H1 (cell line): ENCODE measurements at regions not wholly inside any gene's neighbourhood (a gene's known extent, or its start where the extent isn't known, plus 50 kb on each side); places are given as distances from the start of the nearest gene placed in this dataset.

Experiments
- CTCF ChIA-PET: fragments of 300-600 bp; sonication (Branson Sonifier 250); formaldehyde crosslinking; loops from one replicate; lab custom pipeline; 2021; ENCODE audit not compliant: partially characterized antibody; lab: Charles Lee
- POLR2A ChIA-PET: fragments of 300-600 bp; sonication (Branson Sonifier 250); formaldehyde crosslinking; loops from one replicate; lab custom pipeline; 2021; ENCODE audit warnings: inconsistent platforms; ENCODE audit not compliant: partially characterized antibody; lab: Charles Lee
- DNase-seq, 2 experiments: peaks; one replicate each; pipeline versions ENCODE4 v3.0.0 to v3.0.0-alpha.2; 2010 to 2022; ENCODE audit warnings: low spot score in 2 of 2, low read depth in 1 of 2, mixed read lengths in 1 of 2
- FAIRE-seq: peaks from 2 replicates; lab custom pipeline; 2011; peaks lifted over from hg19 to GRCh38; lab: Jason Lieb, UNC
- H2AFZ ChIP-seq: 2 replicates; pipeline ENCODE4 v1.8.1; 2012; ENCODE audit warnings: low read length, inconsistent platforms
- H2AK5ac ChIP-seq: 2 replicates; pipeline ENCODE4 v1.6.1; 2013; ENCODE audit warnings: low read depth, low read length
- H2BK120ac ChIP-seq: replicated peaks from 2 replicates; pipeline ENCODE3; 2013; ENCODE audit warnings: low read depth, low read length, inconsistent platforms
- H2BK12ac ChIP-seq: 2 replicates; pipeline ENCODE4 v1.6.1; 2013; ENCODE audit warnings: low read depth, low read length
- H2BK15ac ChIP-seq: 2 replicates; pipeline ENCODE4 v1.6.1; 2013; ENCODE audit warnings: low read length
- H2BK20ac ChIP-seq: 2 replicates; pipeline ENCODE4 v1.6.1; 2013; ENCODE audit warnings: low read length
- H2BK5ac ChIP-seq: 2 replicates; pipeline ENCODE4 v1.6.1; 2013; ENCODE audit warnings: low read depth, low read length
- H3K14ac ChIP-seq: 2 replicates; pipeline ENCODE4 v1.6.1; 2013; ENCODE audit warnings: inconsistent platforms; ENCODE audit not compliant: insufficient read length
- H3K18ac ChIP-seq: 2 replicates; pipeline ENCODE4 v1.6.1; 2013; ENCODE audit warnings: low read length; ENCODE audit errors: extremely low read depth
- H3K23ac ChIP-seq: 2 replicates; pipeline ENCODE4 v1.6.1; 2013; ENCODE audit warnings: inconsistent platforms; ENCODE audit not compliant: insufficient read length
- H3K23me2 ChIP-seq: 2 replicates; pipeline ENCODE4 v1.6.1; 2013; ENCODE audit warnings: low read depth, low read length
- H3K27ac ChIP-seq: 2 replicates; pipeline ENCODE4 v1.6.1; 2011; ENCODE audit warnings: low read depth, low read length, inconsistent platforms
- H3K27me3 ChIP-seq, 4 experiments: replicated peaks in 1 of 4; 1 replicate in 1 of 4; 2 replicates in 3 of 4; pipeline versions ENCODE4 v1.6.1 to v1.8.1; 2011 to 2013; ENCODE audit warnings: low read length in 3 of 4, mild to moderate bottlenecking in 3 of 4, inconsistent platforms in 2 of 4, mixed read lengths in 2 of 4, moderate library complexity in 1 of 4; ENCODE audit not compliant: control insufficient read depth in 3 of 4, insufficient read depth in 3 of 4; ENCODE audit errors: extremely low read depth in 1 of 4
- H3K36me3 ChIP-seq, 4 experiments: 2 replicates each; pipeline versions ENCODE4 v1.6.1 to v1.8.1; 2011 to 2013; ENCODE audit warnings: mild to moderate bottlenecking in 4 of 4, low read length in 3 of 4, moderate library complexity in 2 of 4, control low read depth in 1 of 4, inconsistent platforms in 1 of 4; ENCODE audit not compliant: insufficient read depth in 4 of 4, control insufficient read depth in 2 of 4
- H3K4ac ChIP-seq: replicated peaks from 2 replicates; pipeline ENCODE3; 2013; ENCODE audit warnings: low read length, low read depth, mixed read lengths, inconsistent platforms; ENCODE audit not compliant: insufficient read length
- H3K4me1 ChIP-seq, 4 experiments: replicated peaks in 1 of 4; 1 replicate in 1 of 4; 2 replicates in 3 of 4; pipeline versions ENCODE4 v1.6.1 to v1.8.1; 2011 to 2013; ENCODE audit warnings: low read length in 3 of 4, inconsistent platforms in 2 of 4, mixed read lengths in 1 of 4; ENCODE audit not compliant: insufficient read depth in 4 of 4, control insufficient read depth in 3 of 4
- H3K4me2 ChIP-seq, 2 experiments: 2 replicates each; pipeline versions ENCODE4 v1.6.1 to v1.8.1; 2011 to 2013; ENCODE audit warnings: low read depth in 2 of 2, low read length in 2 of 2, control low read depth in 1 of 2, inconsistent platforms in 1 of 2, mild to moderate bottlenecking in 1 of 2; ENCODE audit not compliant: insufficient read depth in 1 of 2
- H3K4me3 ChIP-seq, 4 experiments: fragments of 200-600, 300-600 bp in 1 of 4; sonication (generic), shearing (Covaris generic), sonication (Bioruptor Twin) in 1 of 4; 2 replicates each; pipeline versions ENCODE4 v1.5.1 to v1.8.1; 2011 to 2016; ENCODE audit warnings: low read length in 4 of 4, low read depth in 3 of 4, control low read depth in 2 of 4, inconsistent platforms in 2 of 4, mild to moderate bottlenecking in 2 of 4, mixed read lengths in 1 of 4, moderate library complexity in 1 of 4; ENCODE audit not compliant: insufficient read depth in 2 of 4; ENCODE audit errors: extremely low read depth in 1 of 4
- H3K56ac ChIP-seq: replicated peaks from 2 replicates; pipeline ENCODE3; 2013; ENCODE audit warnings: low read depth, mild to moderate bottlenecking, mixed read lengths, low read length, inconsistent platforms; ENCODE audit not compliant: insufficient read length
- H3K79me1 ChIP-seq: 2 replicates; pipeline ENCODE4 v1.6.1; 2013; ENCODE audit warnings: low read depth, low read length, control low read depth
- H3K79me2 ChIP-seq, 2 experiments: 2 replicates each; pipeline versions ENCODE4 v1.6.1 to v1.8.1; 2012 to 2013; ENCODE audit warnings: low read length in 2 of 2, mild to moderate bottlenecking in 2 of 2, inconsistent platforms in 1 of 2; ENCODE audit not compliant: insufficient read depth in 2 of 2, control insufficient read depth in 1 of 2
- H3K9ac ChIP-seq, 4 experiments: replicated peaks in 1 of 4; 1 replicate in 1 of 4; 2 replicates in 3 of 4; pipeline versions ENCODE4 v1.6.1 to v1.8.1; 2011 to 2013; ENCODE audit warnings: low read depth in 3 of 4, low read length in 3 of 4, control low read depth in 2 of 4, mild to moderate bottlenecking in 2 of 4, moderate library complexity in 2 of 4, inconsistent platforms in 1 of 4; ENCODE audit errors: extremely low read depth in 1 of 4
- H3K9me3 ChIP-seq, 2 experiments: 2 replicates each; pipeline versions ENCODE4 v1.6.1 to v1.8.1; 2012 to 2013; ENCODE audit warnings: mild to moderate bottlenecking in 2 of 2, moderate library complexity in 2 of 2, control low read depth in 1 of 2, inconsistent platforms in 1 of 2, low read depth in 1 of 2, low read length in 1 of 2, mixed read lengths in 1 of 2; ENCODE audit not compliant: insufficient read depth in 2 of 2
- H4K20me1 ChIP-seq, 2 experiments: replicated peaks in 1 of 2; 2 replicates each; pipeline versions ENCODE3 to v1.8.1; 2011 to 2013; ENCODE audit warnings: inconsistent platforms in 2 of 2, low read length in 2 of 2, mild to moderate bottlenecking in 1 of 2; ENCODE audit not compliant: insufficient read depth in 2 of 2, control insufficient read depth in 1 of 2
- H4K5ac ChIP-seq: 2 replicates; pipeline ENCODE4 v1.6.1; 2013; ENCODE audit warnings: low read length, low read depth, mixed read lengths, inconsistent platforms; ENCODE audit not compliant: insufficient read length
- H4K8ac ChIP-seq: 2 replicates; pipeline ENCODE4 v1.8.0; 2013; ENCODE audit warnings: mild to moderate bottlenecking, moderate library complexity, low read length, inconsistent platforms; ENCODE audit not compliant: insufficient read depth; ENCODE audit errors: extremely low read depth
- H4K91ac ChIP-seq: replicated peaks from 2 replicates; pipeline ENCODE3; 2013; ENCODE audit warnings: low read length, mixed read lengths, inconsistent platforms; ENCODE audit not compliant: insufficient read length
- EGR1 ChIP-seq: IDR thresholded peaks from 2 replicates; pipeline ENCODE4 v1.6.1; 2011; ENCODE audit warnings: low read depth, low read length, borderline replicate concordance
- JUN ChIP-seq: IDR thresholded peaks from 2 replicates; pipeline ENCODE4 v1.6.1; 2011; ENCODE audit warnings: low read depth, mild to moderate bottlenecking, improper control_type of control experiment, low read length
- MAX ChIP-seq: IDR thresholded peaks from 2 replicates; pipeline ENCODE4 v1.6.1; 2012; ENCODE audit warnings: inconsistent platforms
- WGBS, 2 experiments: shearing (Covaris generic) in 1 of 2; methylation state at CpG; one replicate each; pipeline versions ENCODE4 v1.1.6 to v1.1.7; 2013 to 2015; ENCODE audit warnings: low lambda C conversion rate in 2 of 2, mixed read lengths in 2 of 2, inconsistent platforms in 1 of 2, low coverage in 1 of 2, missing lambda C conversion rate in 1 of 2; ENCODE audit not compliant: insufficient replicate concordance in 2 of 2, insufficient coverage in 1 of 2, insufficient read length in 1 of 2; ENCODE audit errors: extremely low coverage in 1 of 2, missing lambda C conversion rate in 1 of 2; 5-methylcytosine and 5-hydroxymethylcytosine counted together

GRCh38 chr5:56685503-56686217 lies 129.7 kb upstream of the MAP3K1 start:
- Histone ChIP-seq H3K79me2 (no peaks in the 10 kb centered on the region), H4K91ac (no peak overlapping the region), H2AK5ac (no peak overlapping the region), H3K23me2 (no peaks in the 10 kb centered on the region), H3K4me2 (no peak overlapping the region), H4K20me1 (no peaks in the 10 kb centered on the region), H3K36me3 (no peaks in the 10 kb centered on the region), H3K4ac (no peak overlapping the region), H3K4me1 (peaks cover 0 to 2% (median 0%) of the 10 kb centered on the region in 4 experiments; a peak in 2 of 7 replicates), H3K4me3 (no peak overlapping the region), H2BK15ac (no peak overlapping the region), H3K79me1 (no peaks in the 10 kb centered on the region), H4K8ac (no peak overlapping the region), H3K23ac (no peak overlapping the region), H3K18ac (no peak overlapping the region), H3K9me3 (no peaks in the 10 kb centered on the region), H3K9ac (no peak overlapping the region), H2BK5ac (no peak overlapping the region), H2AFZ (no peak overlapping the region), H3K27me3 (no peaks in the 10 kb centered on the region), H2BK12ac (no peak overlapping the region), H3K56ac (no peak overlapping the region), H3K27ac (no peak overlapping the region), H4K5ac (no peak overlapping the region), H2BK20ac (no peak overlapping the region), H2BK120ac (no peak overlapping the region), H3K14ac (no peak overlapping the region)
- FAIRE-seq (no peak), DNase-seq (no peak)
- ChIA-PET POLR2A (no interaction called here), CTCF (no interaction called here)
- WGBS, 2 experiments = 95% methylated on average over 2 of the region's 2 CpGs; no CpG with 5 or more reads in 1 of the 2 experiments
- TF ChIP-seq JUN (no peak), MAX (no peak), EGR1 (no peak)
